ENCODE measurements at regions not wholly inside any gene's neighbourhood (a gene's known extent, or its start where the extent isn't known, plus 50 kb on each side); places are given as distances from the start of the nearest gene placed in this dataset.

DNA sequence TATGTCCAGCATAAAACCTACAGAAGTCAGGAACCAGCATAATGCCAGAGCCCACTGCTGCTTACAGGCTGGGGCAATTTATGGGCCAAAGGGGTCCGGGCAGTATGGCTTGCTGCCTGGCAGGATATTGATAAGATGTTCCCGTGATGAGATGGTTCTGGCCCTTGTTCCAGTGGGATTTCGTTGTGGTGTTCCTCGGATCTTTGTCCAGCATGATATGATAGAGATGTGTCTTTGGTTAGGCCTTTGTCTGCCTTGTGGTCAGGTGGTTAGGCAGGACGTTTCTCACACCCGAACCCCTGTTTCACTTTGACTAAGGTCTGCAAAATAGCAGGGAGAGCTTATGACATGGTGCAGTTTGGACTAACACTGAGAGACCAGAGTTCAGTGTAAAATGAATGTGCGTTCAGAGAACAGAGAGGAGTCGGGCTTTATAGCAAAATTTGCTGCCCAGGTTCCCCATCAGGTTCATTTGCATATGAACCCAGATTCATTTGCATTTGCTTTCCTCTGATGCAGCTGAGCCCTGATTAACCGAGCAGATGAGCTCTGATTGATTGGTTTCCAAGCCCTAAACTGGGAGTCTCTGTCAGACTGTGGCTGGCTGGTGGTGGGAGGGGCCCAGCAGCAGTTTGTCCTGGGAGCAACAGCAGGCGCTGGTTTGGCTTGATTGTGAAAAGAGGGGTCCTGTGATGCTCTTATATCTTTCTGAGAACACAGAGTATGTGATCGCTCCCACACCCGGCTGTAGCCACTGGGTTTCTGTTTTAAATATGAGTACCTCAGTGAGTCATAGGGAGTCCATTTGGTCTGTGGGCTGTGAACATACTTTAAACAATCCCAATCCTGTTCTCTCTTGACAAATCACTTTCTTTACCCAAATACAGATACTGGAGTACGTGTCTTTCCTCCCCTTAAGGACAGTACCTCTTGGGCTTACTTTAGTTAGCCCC, 156.3 kb upstream of the PZP start (continued):
- TF ChIP-seq PAX8 (IDR thresholded peaks at IDR 0.05): no peak
- no peak for TF ChIP-seq CBX3 (IDR thresholded peaks at IDR 0.05; ENCODE audit: borderline replicate concordance, low read depth)
- TF ChIP-seq JUNB (IDR thresholded peaks at IDR 0.05): peak; percentile 93
- TF ChIP-seq MYC (IDR thresholded peaks at IDR 0.05; ENCODE audit: insufficient read depth, insufficient read length, insufficient replicate concordance, low read length, severe bottlenecking): no peak
- TF ChIP-seq, protein P1, sequence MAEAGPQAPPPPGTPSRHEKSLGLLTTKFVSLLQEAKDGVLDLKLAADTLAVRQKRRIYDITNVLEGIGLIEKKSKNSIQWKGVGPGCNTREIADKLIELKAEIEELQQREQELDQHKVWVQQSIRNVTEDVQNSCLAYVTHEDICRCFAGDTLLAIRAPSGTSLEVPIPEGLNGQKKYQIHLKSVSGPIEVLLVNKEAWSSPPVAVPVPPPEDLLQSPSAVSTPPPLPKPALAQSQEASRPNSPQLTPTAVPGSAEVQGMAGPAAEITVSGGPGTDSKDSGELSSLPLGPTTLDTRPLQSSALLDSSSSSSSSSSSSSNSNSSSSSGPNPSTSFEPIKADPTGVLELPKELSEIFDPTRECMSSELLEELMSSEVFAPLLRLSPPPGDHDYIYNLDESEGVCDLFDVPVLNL (IDR thresholded peaks at IDR 0.05; ENCODE audit: low read depth, low read length): no peak
- TF ChIP-seq, protein P2, sequence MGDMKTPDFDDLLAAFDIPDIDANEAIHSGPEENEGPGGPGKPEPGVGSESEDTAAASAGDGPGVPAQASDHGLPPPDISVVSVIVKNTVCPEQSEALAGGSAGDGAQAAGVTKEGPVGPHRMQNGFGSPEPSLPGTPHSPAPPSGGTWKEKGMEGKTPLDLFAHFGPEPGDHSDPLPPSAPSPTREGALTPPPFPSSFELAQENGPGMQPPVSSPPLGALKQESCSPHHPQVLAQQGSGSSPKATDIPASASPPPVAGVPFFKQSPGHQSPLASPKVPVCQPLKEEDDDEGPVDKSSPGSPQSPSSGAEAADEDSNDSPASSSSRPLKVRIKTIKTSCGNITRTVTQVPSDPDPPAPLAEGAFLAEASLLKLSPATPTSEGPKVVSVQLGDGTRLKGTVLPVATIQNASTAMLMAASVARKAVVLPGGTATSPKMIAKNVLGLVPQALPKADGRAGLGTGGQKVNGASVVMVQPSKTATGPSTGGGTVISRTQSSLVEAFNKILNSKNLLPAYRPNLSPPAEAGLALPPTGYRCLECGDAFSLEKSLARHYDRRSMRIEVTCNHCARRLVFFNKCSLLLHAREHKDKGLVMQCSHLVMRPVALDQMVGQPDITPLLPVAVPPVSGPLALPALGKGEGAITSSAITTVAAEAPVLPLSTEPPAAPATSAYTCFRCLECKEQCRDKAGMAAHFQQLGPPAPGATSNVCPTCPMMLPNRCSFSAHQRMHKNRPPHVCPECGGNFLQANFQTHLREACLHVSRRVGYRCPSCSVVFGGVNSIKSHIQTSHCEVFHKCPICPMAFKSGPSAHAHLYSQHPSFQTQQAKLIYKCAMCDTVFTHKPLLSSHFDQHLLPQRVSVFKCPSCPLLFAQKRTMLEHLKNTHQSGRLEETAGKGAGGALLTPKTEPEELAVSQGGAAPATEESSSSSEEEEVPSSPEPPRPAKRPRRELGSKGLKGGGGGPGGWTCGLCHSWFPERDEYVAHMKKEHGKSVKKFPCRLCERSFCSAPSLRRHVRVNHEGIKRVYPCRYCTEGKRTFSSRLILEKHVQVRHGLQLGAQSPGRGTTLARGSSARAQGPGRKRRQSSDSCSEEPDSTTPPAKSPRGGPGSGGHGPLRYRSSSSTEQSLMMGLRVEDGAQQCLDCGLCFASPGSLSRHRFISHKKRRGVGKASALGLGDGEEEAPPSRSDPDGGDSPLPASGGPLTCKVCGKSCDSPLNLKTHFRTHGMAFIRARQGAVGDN (IDR thresholded peaks at IDR 0.05): peak; percentile 78
- no peak for TF ChIP-seq ZNF274 (IDR thresholded peaks at IDR 0.05; ENCODE audit: insufficient read depth, insufficient read length)
- TF ChIP-seq TCF12 (IDR thresholded peaks at IDR 0.05; ENCODE audit: low read depth, low read length): peak; percentile 58
- peak; percentile 81; the same call in 1 of the 2 replicates for TF ChIP-seq TCF3 (IDR thresholded peaks at IDR 0.05; ENCODE audit: borderline replicate concordance, insufficient read depth, low read depth, low read length)
- TF ChIP-seq, protein P3, sequence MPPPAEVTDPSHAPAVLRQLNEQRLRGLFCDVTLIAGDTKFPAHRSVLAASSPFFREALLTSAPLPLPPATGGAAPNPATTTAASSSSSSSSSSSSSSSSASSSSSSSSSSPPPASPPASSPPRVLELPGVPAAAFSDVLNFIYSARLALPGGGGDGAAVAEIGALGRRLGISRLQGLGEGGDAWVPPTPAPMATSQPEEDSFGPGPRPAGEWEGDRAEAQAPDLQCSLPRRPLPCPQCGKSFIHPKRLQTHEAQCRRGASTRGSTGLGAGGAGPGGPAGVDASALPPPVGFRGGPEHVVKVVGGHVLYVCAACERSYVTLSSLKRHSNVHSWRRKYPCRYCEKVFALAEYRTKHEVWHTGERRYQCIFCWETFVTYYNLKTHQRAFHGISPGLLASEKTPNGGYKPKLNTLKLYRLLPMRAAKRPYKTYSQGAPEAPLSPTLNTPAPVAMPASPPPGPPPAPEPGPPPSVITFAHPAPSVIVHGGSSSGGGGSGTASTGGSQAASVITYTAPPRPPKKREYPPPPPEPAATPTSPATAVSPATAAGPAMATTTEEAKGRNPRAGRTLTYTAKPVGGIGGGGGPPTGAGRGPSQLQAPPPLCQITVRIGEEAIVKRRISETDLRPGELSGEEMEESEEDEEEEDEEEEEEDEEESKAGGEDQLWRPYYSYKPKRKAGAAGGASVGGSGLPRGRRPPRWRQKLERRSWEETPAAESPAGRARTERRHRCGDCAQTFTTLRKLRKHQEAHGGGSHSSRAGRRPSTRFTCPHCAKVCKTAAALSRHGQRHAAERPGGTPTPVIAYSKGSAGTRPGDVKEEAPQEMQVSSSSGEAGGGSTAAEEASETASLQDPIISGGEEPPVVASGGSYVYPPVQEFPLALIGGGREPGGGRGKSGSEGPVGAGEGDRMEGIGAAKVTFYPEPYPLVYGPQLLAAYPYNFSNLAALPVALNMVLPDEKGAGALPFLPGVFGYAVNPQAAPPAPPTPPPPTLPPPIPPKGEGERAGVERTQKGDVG (CRISPR knock-in tag; IDR thresholded peaks at IDR 0.05): no peak
- TF ChIP-seq STAT1 (conservative IDR thresholded peaks at IDR 0.05): 0 out of 2 replicates have a peak, but pooled peaks have one; percentile 17
- TF ChIP-seq, protein P4, sequence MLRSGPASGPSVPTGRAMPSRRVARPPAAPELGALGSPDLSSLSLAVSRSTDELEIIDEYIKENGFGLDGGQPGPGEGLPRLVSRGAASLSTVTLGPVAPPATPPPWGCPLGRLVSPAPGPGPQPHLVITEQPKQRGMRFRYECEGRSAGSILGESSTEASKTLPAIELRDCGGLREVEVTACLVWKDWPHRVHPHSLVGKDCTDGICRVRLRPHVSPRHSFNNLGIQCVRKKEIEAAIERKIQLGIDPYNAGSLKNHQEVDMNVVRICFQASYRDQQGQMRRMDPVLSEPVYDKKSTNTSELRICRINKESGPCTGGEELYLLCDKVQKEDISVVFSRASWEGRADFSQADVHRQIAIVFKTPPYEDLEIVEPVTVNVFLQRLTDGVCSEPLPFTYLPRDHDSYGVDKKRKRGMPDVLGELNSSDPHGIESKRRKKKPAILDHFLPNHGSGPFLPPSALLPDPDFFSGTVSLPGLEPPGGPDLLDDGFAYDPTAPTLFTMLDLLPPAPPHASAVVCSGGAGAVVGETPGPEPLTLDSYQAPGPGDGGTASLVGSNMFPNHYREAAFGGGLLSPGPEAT (IDR thresholded peaks at IDR 0.05; ENCODE audit: low read depth): peak; percentile 77; the same call in 1 of the 2 replicates
- peak; percentile 85 for TF ChIP-seq CBX5 (IDR thresholded peaks at IDR 0.05; ENCODE audit: low read depth)
- TF ChIP-seq, protein P5, sequence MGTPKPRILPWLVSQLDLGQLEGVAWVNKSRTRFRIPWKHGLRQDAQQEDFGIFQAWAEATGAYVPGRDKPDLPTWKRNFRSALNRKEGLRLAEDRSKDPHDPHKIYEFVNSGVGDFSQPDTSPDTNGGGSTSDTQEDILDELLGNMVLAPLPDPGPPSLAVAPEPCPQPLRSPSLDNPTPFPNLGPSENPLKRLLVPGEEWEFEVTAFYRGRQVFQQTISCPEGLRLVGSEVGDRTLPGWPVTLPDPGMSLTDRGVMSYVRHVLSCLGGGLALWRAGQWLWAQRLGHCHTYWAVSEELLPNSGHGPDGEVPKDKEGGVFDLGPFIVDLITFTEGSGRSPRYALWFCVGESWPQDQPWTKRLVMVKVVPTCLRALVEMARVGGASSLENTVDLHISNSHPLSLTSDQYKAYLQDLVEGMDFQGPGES (IDR thresholded peaks at IDR 0.05): no peak
- TF ChIP-seq CBFB (IDR thresholded peaks at IDR 0.05; ENCODE audit: low read depth): peak; percentile 98
- TF ChIP-seq SUZ12 (IDR thresholded peaks at IDR 0.05; ENCODE audit: unreplicated experiment): no peak
- TF ChIP-seq MEF2B (IDR thresholded peaks at IDR 0.05; ENCODE audit: partially characterized antibody, poor library complexity, severe bottlenecking): peak; percentile 68
